ENCODE measurements at regions not wholly inside any gene's neighbourhood (a gene's known extent, or its start where the extent isn't known, plus 50 kb on each side); places are given as distances from the start of the nearest gene placed in this dataset.

GRCh38 chr4:85114526-85114925, 148.0 kb upstream of the WDFY3 start:
- TF ChIP-seq CTCF (IDR thresholded peaks at IDR 0.05) (no peak), POLR2A (IDR thresholded peaks at IDR 0.05; ENCODE audit: low read depth) (no peak)

Data from esophagus muscularis mucosa (tissue), 3 donors.